GM19025 (cell line): ENCODE measurements at regions not wholly inside any gene's neighbourhood (a gene's known extent, or its start where the extent isn't known, plus 50 kb on each side); places are given as distances from the start of the nearest gene placed in this dataset.

Experiments
- ATAC-seq: cut with Tn5 transposase; IDR thresholded peaks from one replicate; pipeline ENCODE4 v1.9.1; 2021; ENCODE audit warnings: mild to moderate bottlenecking, low read depth, moderate library complexity; ENCODE audit not compliant: unreplicated experiment

GRCh38 chr3:187925326-187925725 lies 180.1 kb upstream of the BCL6 start:
- no peak for ATAC-seq

- no peak for ATAC-seq
These were observed 181.4 kb upstream of the BCL6 start for GRCh38 chr3:187926620-187927019.

GRCh38 chr3:187927565-187927964 lies 182.3 kb upstream of the BCL6 start:
- ATAC-seq = no peak

- no peak for ATAC-seq
These were observed 184.0 kb upstream of the BCL6 start for GRCh38 chr3:187929112-187929816.

GRCh38 chr3:187930021-187930420 lies 184.8 kb upstream of the BCL6 start:
- ATAC-seq = no peak

- no peak for ATAC-seq
These were observed 185.8 kb upstream of the BCL6 start for GRCh38 chr3:187931101-187931500.

- ATAC-seq = no peak
These were observed 186.6 kb upstream of the BCL6 start for GRCh38 chr3:187931770-187932278.

- ATAC-seq = no peak
These were observed 187.3 kb upstream of the BCL6 start for GRCh38 chr3:187932530-187932929.

- ATAC-seq = peak; percentile 93
These were observed 190.4 kb upstream of the BCL6 start for GRCh38 chr3:187935623-187936156.

- ATAC-seq = no peak
These were observed 191.4 kb upstream of the BCL6 start for GRCh38 chr3:187936676-187937075.

GRCh38 chr3:187939891-187940290 lies 194.6 kb upstream of the BCL6 start:
- ATAC-seq = no peak

GRCh38 chr3:187941135-187941847 lies 196.0 kb upstream of the BCL6 start:
- no peak for ATAC-seq

- ATAC-seq = no peak
These were observed 196.6 kb upstream of the BCL6 start for GRCh38 chr3:187941848-187942194.

GRCh38 chr3:187942658-187943241 lies 197.5 kb upstream of the BCL6 start:
- no peak for ATAC-seq

- ATAC-seq = no peak
These were observed 198.6 kb upstream of the BCL6 start for GRCh38 chr3:187943677-187944389.

GRCh38 chr3:187944390-187945179 lies 199.3 kb upstream of the BCL6 start:
- ATAC-seq = no peak

- ATAC-seq = no peak
These were observed 200.1 kb upstream of the BCL6 start for GRCh38 chr3:187945374-187945773.

GRCh38 chr3:187946163-187946691 lies 201.0 kb upstream of the BCL6 start:
- ATAC-seq = no peak

- no peak for ATAC-seq
These were observed 201.7 kb upstream of the BCL6 start for GRCh38 chr3:187946981-187947380.
